ENCODE measurements at regions not wholly inside any gene's neighbourhood (a gene's known extent, or its start where the extent isn't known, plus 50 kb on each side); places are given as distances from the start of the nearest gene placed in this dataset.
A peak's percentile ranks its signal among the peaks of the same experiment; 100 is the strongest.
"Not testable (repeated sequence)": the region's sequence is repeated elsewhere in the genome, so short reads cannot be mapped to it uniquely, and the experiment has no call there.

- H3K27ac ChIP-seq: peak overlapping the region; percentile 78 to 92
- H3K36me3 ChIP-seq: no peaks in the 10 kb centered on the region
- no peaks in the 10 kb centered on the region for H3K27me3 ChIP-seq
- H3K4me1 ChIP-seq: peaks cover 0 to 23% of the 10 kb centered on the region in 2 donors
- H3K9me3 ChIP-seq: no peaks in the 10 kb centered on the region
- no peak for DNase-seq (ENCODE audit: low spot score)
- TF ChIP-seq CTCF (IDR thresholded peaks at IDR 0.05): no peak
- H3K4me3 ChIP-seq: peak overlapping the region; percentile 25 to 45
These were observed 80.6 kb upstream of the CHD2 start for GRCh38 chr15:92819278-92820235.

GRCh38 chr15:92820236-92821021, 79.7 kb upstream of the CHD2 start:
- Histone ChIP-seq H3K27ac (peak overlapping the region; percentile 78 to 92), H3K27me3 (no peaks in the 10 kb centered on the region), H3K4me1 (peaks cover 0 to 23% of the 10 kb centered on the region in 2 donors), H3K4me3 (peak overlapping the region; percentile 25 to 45), H3K36me3 (no peaks in the 10 kb centered on the region), H3K9me3 (no peaks in the 10 kb centered on the region)
- peak; percentile 92 for DNase-seq (ENCODE audit: low spot score)
- no peak for TF ChIP-seq CTCF (IDR thresholded peaks at IDR 0.05)

GRCh38 chr15:92821491-92822116, 78.5 kb upstream of the CHD2 start:
- no peak overlapping the region for H3K4me3 ChIP-seq
- no peak for DNase-seq (ENCODE audit: low spot score)
- no peaks in the 10 kb centered on the region for H3K36me3 ChIP-seq
- no peaks in the 10 kb centered on the region for H3K9me3 ChIP-seq
- H3K27ac ChIP-seq: no peak overlapping the region
- no peak for TF ChIP-seq CTCF (IDR thresholded peaks at IDR 0.05)
- peaks cover 0 to 23% of the 10 kb centered on the region in 2 donors for H3K4me1 ChIP-seq
- H3K27me3 ChIP-seq: no peaks in the 10 kb centered on the region

GRCh38 chr15:92822216-92823144, 77.6 kb upstream of the CHD2 start:
- Histone ChIP-seq H3K4me1 (peaks cover 0 to 23% of the 10 kb centered on the region in 2 donors), H3K27me3 (no peaks in the 10 kb centered on the region), H3K4me3 (no peak overlapping the region), H3K9me3 (no peaks in the 10 kb centered on the region), H3K36me3 (no peaks in the 10 kb centered on the region), H3K27ac (no peak overlapping the region)
- no peak for TF ChIP-seq CTCF (IDR thresholded peaks at IDR 0.05)
- DNase-seq (ENCODE audit: low spot score): no peak

GRCh38 chr15:92825985-92826384, 74.1 kb upstream of the CHD2 start:
- no peaks in the 10 kb centered on the region for H3K27me3 ChIP-seq
- peaks cover 0 to 17% of the 10 kb centered on the region in 2 donors for H3K4me1 ChIP-seq
- no peak overlapping the region for H3K27ac ChIP-seq
- H3K4me3 ChIP-seq: no peak overlapping the region
- no peaks in the 10 kb centered on the region for H3K9me3 ChIP-seq
- no peak for DNase-seq (ENCODE audit: low spot score)
- H3K36me3 ChIP-seq: no peaks in the 10 kb centered on the region
- no peak for TF ChIP-seq CTCF (IDR thresholded peaks at IDR 0.05)

- H3K27me3 ChIP-seq; H3K9me3 ChIP-seq; H3K27ac ChIP-seq; H3K4me3 ChIP-seq; H3K36me3 ChIP-seq; DNase-seq (ENCODE audit: low spot score): not testable (repeated sequence)
- H3K4me1 ChIP-seq: peaks cover 0 to 34% of the 10 kb centered on the region in 2 donors
These were observed 72.1 kb upstream of the CHD2 start for GRCh38 chr15:92827991-92828390.
